Stimulated activated CD4-positive, alpha-beta T cell treated with anti-CD3 and anti-CD28 coated beads, Interleukin-2, amount 100 ng/mL, for 4 hours (primary cell): ENCODE measurements at regions not wholly inside any gene's neighbourhood (a gene's known extent, or its start where the extent isn't known, plus 50 kb on each side); places are given as distances from the start of the nearest gene placed in this dataset.
A peak's percentile ranks its signal among the peaks of the same experiment; 100 is the strongest.

Experiments used
- DNase-seq: peaks from one replicate; pipeline ENCODE4 v3.0.0-alpha.2; 2020; ENCODE audit warnings: low read depth

DNA sequence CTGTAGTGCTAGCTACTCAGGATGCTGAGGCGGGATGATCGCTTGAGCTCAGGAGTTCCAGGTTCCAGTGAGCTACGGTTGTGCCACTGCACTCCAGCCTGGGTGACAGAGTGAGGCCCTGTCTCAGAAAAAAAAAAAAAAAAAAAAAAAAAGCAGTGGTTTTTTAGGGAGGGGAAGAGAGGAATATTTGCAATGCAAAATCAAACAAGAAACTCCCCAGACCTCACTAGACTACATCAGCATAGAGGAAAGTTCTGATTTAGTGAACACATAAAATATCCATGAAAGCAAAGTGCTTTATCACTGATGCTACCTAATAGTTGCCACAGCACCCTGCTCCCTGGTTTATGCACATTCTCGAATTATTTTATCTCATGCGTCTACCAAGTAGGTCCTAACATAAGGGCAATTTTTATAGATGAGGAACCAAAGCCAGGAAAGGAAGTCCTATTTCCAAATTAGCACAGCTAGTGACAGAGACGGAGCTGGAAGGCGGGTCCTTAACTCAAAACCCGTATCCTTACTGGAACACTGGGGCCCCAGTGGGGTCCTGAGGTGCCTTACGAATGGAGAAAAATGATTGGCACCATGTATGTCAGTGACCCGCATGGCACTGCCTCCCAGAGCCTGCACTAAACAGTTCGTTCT is 50.7 kb upstream of the GPR157 start:
- DNase-seq = no peak

DNA sequence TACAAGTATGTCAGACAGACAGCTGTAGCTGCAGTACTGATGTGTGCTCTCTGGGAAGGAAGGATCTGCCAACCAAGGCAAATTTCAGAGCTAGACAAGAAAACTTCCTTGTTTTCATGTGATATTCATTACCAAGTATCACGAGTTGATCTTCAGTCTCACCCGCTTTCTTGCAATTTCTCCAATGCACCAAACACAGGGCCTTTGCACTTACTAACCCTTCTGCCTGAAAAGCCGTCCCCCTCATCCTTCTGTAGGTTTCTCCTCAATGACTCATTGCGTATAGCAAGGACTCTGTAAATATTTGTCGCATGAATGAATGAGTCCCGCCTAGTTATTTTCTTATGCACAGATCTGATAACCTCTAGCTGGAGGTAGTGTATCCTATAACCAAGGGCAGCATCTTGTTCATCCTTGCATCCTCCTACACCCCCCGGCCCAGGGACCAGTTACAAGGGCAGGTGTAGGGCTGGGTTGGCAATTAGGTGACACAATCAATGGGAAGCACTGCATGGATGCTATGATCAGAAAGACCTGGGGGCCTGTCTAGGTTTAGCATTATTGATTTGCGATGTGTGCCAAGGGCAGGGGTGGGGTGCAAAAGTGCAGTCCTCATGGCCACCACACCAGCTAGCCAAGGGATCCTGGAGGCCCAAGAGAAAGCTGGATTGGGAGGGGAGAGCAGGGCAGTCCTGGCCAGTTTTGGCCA is 51.4 kb upstream of the GPR157 start:
- DNase-seq = no peak

DNA sequence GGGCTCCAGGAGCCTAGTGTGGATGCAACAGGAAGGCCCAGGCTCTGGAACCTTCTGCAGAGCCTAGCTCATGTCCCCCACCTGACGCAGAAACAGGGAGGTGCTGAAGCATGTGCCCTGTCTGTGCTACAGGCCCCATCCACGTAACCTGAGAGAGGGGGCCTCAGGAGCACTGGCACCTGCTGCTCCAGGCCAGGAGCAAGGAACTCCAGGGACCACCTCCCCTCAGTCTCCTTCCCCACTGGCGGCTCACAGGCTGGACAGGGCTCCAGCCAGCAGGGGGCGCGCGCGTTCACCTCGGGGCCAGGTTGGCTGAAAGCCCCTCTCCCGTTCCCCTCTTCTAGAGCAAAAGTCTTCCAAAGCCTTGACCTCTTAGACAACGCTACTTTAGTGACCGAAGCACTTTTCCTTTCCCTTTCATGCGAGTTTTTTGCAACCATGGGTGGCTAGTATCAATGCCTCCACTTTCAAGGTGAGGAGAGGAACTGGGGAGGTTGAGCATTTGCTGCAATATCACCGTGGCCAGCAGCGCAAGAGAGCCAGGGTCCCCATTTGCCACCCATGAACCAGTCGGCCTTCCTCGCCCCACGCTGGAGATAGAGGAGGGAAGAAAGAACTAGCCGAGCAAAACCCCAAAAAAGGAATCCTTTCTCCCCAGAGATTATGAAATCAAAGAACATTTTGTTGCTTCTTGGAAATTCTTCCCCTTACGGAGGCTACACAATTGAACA is 52.4 kb upstream of the GPR157 start:
- peak; percentile 53 for DNase-seq

DNA sequence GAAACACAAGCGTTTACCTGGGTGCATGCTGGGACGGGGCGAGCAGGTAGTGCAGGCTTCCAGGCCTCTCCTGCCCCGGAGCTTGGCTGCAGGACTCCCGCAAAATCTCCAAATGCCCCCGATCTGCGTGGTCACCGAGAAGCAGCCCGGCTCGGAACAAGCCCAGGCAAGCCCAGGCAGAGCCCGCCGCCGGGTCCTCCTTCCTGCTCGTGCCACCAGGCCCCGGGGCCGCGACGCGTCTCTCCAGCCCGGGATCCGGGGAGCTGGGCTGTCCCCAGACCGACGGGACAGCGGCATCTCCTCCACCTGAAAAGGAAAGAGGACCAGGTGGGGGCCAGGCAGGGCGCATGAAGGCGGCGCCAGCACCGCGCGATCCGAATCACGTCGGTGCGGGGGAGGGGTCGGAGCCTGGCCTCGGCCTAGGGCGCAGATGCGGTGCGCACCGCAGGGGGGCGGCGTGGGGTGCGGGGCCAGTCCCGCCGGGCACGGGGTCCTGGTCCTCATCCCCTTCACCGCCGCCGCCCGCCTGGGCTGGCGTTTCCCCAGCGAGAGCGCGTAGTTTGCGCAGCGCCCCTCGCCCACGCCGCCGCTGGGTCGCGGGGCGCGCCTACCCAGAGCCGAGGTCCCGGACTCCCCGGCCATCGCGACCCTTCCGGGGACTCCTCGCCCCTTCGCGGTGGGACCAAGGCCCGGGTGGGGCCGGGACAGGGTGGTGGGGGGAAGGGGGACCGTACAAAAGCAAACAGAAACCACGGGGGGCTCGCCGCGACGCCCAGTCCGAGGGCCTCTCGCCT is 52.4 kb upstream of the H6PD start:
- DNase-seq = no peak

DNA sequence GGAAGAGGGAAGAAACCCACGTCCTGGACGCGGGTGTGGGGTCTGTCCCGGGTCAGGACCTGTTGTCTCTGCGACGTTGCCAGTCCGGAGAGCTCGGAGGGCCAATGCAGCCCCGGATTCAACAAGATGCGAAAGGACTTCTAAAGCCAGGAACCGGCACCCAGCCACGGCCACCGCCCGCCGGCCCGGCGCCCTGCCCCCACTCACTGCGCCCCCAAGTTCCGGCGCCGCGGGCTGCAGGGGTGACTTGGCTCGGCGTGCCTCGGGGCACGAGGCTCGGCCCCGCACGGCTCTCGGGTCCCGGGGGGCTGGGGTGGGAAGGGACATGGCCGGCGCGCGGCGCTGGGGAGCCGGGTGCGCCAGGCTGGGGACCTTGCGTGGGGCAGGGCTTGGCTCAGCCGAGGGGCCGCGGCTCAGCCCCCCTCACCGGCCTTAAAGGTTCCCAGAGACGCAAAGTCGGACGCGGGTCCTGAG is 51.8 kb upstream of the H6PD start:
- DNase-seq = no peak

DNA sequence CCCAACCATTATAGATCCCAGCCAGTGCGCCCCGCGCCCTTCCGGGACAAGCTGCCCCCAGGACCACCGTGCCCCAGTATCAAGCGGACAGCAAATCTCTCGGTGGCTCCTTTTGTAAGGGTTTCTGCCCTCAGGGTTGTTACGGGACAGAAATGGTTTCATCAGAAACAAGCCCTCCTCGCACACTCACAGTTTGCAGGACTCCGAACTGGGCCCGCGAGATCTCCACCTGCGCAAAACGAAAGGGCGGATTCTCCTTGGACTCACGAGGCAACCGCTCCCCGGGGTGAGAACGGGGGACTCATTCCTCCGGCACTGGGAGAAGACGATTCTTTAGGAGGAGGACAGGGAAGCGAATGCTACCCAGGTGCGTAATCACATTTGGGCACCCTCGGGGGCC is 51.1 kb upstream of the H6PD start:
- no peak for DNase-seq

DNA sequence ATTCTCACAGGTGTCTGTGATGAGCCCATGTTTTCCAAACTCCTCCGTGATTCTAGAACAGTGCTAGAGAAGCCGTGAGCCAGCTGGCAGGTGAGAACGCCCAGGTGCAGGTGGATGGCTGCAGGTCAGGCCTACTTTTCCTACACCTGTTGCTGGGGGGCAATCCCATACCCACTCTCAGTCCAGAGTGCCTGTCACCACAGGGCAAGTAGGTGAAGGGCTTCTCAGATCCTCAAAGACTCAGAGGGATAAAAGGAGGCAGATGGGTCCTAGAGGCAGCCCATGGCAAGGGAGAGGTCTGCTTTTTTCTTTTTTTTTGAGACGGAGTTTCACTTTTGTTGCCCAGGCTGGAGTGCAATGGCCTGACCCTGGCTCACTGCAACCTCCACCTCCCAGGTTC is 50.7 kb upstream of the H6PD start:
- no peak for DNase-seq

DNA sequence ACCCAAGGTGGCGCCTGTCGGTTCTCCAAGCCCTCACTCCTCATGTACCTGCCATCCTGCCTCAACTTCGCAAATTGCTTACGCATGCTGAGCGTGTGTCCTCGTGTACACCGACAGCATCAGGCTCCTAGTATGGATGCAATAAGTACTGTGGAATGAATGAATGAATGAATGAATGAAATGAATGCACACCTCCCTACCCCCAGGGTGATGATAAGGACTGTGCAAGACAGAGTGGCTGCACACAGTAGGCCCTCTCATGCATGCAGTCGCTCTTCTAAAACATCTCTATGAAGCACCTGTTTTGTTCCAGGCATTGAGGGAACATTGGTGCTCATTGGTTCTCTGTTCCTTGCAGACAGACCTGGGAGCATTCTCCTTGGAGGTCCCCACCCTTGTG is 49.8 kb upstream of the H6PD start:
- DNase-seq = no peak
